ENCODE measurements at regions not wholly inside any gene's neighbourhood (a gene's known extent, or its start where the extent isn't known, plus 50 kb on each side); places are given as distances from the start of the nearest gene placed in this dataset.

- TF ChIP-seq CTCF (IDR thresholded peaks at IDR 0.05 in 8 of 11, conservative IDR thresholded peaks at IDR 0.05 in 3 of 11) (no peak), POLR2A (IDR thresholded peaks at IDR 0.05) (no peak)
Measured at GRCh38 chr6:4347877-4348276, 212.5 kb upstream of the ECI2 start.

All from spleen (tissue), 7 donors.